Breast epithelium (tissue), 3 donors: ENCODE measurements at regions not wholly inside any gene's neighbourhood (a gene's known extent, or its start where the extent isn't known, plus 50 kb on each side); places are given as distances from the start of the nearest gene placed in this dataset.

Experiments used
- CTCF ChIP-seq, 3 donors: fragments of 450-650 bp; IDR thresholded peaks; one replicate each; pipeline ENCODE4 v1.5.1; 2016 to 2017; ENCODE audit warnings: antibody characterized with exemption in 3 of 3, mild to moderate bottlenecking in 3 of 3, moderate library complexity in 3 of 3
- POLR2A ChIP-seq: fragments of 450-650 bp; IDR thresholded peaks from one replicate; pipeline ENCODE4 v1.6.1; 2016; ENCODE audit warnings: antibody characterized with exemption, mild to moderate bottlenecking, moderate library complexity
- POLR2AphosphoS5 ChIP-seq, 3 donors: sonication (generic); formaldehyde crosslinking; IDR thresholded peaks; one replicate each; pipeline ENCODE4 v1.6.1; 2017; ENCODE audit warnings: antibody characterized with exemption in 3 of 3

GRCh38 chr6:126156973-126157372 is 170.6 kb downstream of the TRMT11 start:
- TF ChIP-seq CTCF (IDR thresholded peaks at IDR 0.05) = no peak
- no peak for TF ChIP-seq POLR2A
- TF ChIP-seq POLR2AphosphoS5 (IDR thresholded peaks at IDR 0.05) = no peak
